ENCODE measurements at regions not wholly inside any gene's neighbourhood (a gene's known extent, or its start where the extent isn't known, plus 50 kb on each side); places are given as distances from the start of the nearest gene placed in this dataset.

DNA sequence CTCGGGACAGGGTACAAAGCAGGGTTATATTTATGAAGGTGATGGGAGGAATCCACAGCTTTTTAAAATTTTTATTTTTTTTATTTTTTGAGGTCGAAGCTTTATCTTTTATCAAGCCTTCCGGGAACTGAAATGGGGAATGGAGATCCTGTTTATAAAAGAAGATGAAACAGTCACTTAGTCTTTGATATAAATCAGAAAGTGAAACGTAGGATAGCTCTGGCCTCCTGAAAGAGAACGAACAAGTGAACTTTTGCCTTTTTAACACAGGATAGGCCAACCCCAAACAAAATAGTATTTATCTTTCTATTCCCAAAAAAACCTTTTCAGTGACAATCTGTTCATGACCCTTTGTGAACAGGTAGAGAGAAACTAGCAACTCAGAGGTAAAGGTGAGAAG lies 634.0 kb upstream of the LMCD1 start:
- H3K36me3 Mint-ChIP-seq (ENCODE audit: low read depth): no peaks in the 10 kb centered on the region
- H3K9me3 Mint-ChIP-seq: peaks cover 11% of the 10 kb centered on the region
- no peaks in the 10 kb centered on the region for H3K27me3 Mint-ChIP-seq (ENCODE audit: low read depth)
- no peak for DNase-seq (ENCODE audit: low spot score)
- H3K4me3 Mint-ChIP-seq: no peak overlapping the region
- no peak overlapping the region for H3K27ac Mint-ChIP-seq
- no peaks in the 10 kb centered on the region for H3K4me1 Mint-ChIP-seq (ENCODE audit: low read depth)

DNA sequence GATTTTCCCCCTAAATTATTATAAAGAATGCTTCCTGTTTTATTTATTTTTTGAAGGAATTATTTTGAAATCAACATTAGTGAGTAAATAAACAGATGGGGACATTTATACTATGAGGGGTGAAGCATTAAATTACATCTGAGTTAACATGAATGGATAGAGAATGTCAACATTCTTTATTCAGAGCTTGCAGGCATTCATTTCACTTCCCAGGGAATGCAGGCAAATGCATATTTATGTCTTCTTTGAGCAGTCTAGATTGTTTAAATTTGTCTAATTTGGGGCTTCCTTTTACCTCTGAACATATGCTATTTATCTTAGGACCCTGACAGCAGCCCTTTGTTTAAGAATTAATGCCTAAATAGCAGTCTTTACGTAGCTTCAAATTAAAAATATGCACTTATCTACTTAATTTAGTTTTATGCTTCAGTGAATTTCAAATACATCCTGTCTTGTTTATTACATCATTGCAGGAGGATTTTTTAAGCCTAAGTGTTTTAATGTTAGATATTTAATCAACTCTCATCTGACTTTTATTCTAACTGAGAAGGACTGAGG lies 630.5 kb upstream of the LMCD1 start:
- Mint-ChIP-seq H3K4me3 (no peak overlapping the region), H3K36me3 (ENCODE audit: low read depth) (no peaks in the 10 kb centered on the region), H3K4me1 (ENCODE audit: low read depth) (no peaks in the 10 kb centered on the region), H3K27me3 (ENCODE audit: low read depth) (no peaks in the 10 kb centered on the region), H3K27ac (no peak overlapping the region), H3K9me3 (peaks cover 11% of the 10 kb centered on the region)
- DNase-seq (ENCODE audit: low spot score): no peak

DNA sequence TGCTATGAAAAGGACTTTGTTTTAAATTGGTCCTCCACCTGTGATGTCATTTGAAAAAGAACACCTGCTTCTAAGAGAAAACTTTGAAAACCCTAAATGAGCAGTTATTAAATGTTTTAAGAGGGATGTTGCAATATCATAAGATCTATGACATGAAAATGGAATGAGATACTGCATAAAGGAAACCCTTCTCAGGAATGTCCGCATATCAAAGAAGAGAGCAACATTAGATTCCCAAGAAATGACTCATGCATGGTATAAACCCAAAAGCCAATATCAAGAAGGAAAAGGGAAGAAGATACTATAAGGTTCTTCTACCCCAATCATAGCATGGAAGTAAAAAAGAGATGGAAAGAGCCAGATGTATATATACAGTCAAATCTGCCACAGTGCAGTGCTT lies 627.5 kb upstream of the LMCD1 start:
- Mint-ChIP-seq H3K27ac (no peak overlapping the region), H3K27me3 (ENCODE audit: low read depth) (no peaks in the 10 kb centered on the region)
- DNase-seq (ENCODE audit: low spot score): no peak

DNA sequence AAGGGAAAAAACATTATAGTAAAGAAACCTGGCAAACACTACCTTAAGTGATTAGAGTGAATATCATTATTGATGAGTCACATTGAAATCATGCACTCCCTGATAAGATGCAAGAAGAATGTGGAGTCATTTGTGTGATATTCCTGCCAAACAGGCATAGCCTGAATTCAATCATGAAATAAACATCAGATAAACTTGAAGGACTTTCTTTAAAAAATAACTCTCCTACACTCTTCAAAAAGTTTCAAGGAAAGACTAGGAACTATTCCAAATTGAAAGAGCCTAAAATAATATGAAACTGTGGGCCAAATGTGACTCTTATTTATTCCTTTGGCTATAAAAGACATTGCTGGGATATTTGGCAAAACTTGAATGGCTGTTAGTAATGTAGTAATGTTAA lies 625.7 kb upstream of the LMCD1 start:
- H3K9me3 Mint-ChIP-seq: peaks cover 9% of the 10 kb centered on the region
- H3K4me3 Mint-ChIP-seq: no peak overlapping the region
- H3K36me3 Mint-ChIP-seq (ENCODE audit: low read depth): no peaks in the 10 kb centered on the region
- no peaks in the 10 kb centered on the region for H3K27me3 Mint-ChIP-seq (ENCODE audit: low read depth)
- H3K4me1 Mint-ChIP-seq (ENCODE audit: low read depth): peaks cover 19% of the 10 kb centered on the region
- no peak for DNase-seq (ENCODE audit: low spot score)
- no peak overlapping the region for H3K27ac Mint-ChIP-seq

More for the DNA sequence above, 627.5 kb upstream of the LMCD1 start:
- Mint-ChIP-seq H3K4me1 (ENCODE audit: low read depth) (peaks cover 11% of the 10 kb centered on the region), H3K4me3 (no peak overlapping the region), H3K9me3 (peaks cover 13% of the 10 kb centered on the region), H3K36me3 (ENCODE audit: low read depth) (no peaks in the 10 kb centered on the region)

DNA sequence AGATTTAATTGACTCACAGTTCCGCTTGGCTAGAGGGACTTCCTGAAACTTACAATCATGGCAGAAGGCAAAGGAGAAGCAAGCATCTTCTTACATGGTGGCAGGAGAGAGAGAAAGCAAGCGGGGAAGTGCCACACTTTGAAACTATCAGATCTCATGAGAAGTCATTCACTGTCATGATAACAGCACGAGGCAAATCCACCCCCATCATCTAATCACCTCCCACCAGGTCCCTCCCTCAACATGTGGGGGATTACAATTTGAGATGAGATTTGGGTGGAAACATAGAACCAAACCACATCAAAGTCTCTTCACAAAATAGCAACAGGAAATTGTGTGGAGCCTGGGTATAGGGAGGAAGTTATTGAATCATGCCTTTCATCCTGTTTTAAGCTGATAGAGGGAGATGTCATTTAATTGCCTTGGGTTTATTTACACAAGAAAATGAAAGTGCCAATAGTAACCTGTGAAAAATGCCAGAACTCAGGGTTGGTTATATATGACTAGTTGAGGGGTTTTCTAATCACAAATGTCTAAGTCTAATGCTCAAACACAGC lies 624.8 kb upstream of the LMCD1 start:
- Mint-ChIP-seq H3K27ac (peak overlapping the region; percentile 55), H3K27me3 (ENCODE audit: low read depth) (no peaks in the 10 kb centered on the region), H3K4me1 (ENCODE audit: low read depth) (peaks cover 19% of the 10 kb centered on the region), H3K4me3 (peak overlapping the region; percentile 56), H3K36me3 (ENCODE audit: low read depth) (no peaks in the 10 kb centered on the region), H3K9me3 (peaks cover 9% of the 10 kb centered on the region)
- DNase-seq (ENCODE audit: low spot score): peak; percentile 24

DNA sequence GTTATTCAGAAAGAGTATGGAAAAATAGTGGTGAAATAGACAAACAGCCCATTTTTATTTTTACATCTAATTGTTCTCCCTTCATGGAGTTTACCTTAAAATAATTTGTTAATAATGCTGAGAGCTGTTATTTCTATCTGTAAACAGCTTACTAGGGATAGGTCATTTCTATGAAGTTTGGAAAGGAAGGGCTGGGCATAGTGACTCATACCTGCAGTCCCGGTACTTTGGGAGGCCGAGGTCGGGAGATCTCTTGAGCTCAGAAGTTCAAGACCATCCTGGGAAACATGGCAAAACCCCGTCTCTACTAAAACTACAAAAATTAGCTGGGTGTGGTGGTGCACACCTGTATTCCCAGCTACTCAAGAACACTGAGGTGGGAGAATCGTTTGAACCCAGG lies 624.3 kb upstream of the LMCD1 start:
- no peak for DNase-seq (ENCODE audit: low spot score)
- Mint-ChIP-seq H3K9me3 (peaks cover 9% of the 10 kb centered on the region), H3K27me3 (ENCODE audit: low read depth) (no peaks in the 10 kb centered on the region), H3K27ac (peak overlapping the region; percentile 55), H3K4me1 (ENCODE audit: low read depth) (peaks cover 19% of the 10 kb centered on the region), H3K36me3 (ENCODE audit: low read depth) (no peaks in the 10 kb centered on the region), H3K4me3 (peak overlapping the region; percentile 56)

DNA sequence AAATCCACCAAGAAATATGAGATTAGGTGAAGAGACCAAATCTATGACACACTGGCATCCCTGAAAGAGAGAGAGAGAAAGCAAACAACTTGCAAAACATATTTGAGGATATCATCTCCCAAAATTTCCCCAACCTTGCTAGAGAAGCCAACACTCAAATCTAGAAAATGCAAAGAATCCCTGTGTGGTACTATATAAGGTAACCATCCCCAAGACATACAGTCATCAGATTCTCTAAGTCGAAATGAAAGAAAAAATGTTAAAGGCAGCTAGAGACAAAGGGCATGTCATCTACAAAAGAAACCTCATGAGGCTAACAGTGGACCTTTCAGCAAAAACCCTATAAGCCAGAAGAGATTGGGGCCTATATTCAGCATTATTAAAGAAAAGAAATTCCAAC lies 622.1 kb upstream of the LMCD1 start:
- Mint-ChIP-seq H3K27ac (no peak overlapping the region), H3K9me3 (peaks cover 9% of the 10 kb centered on the region), H3K36me3 (ENCODE audit: low read depth) (no peaks in the 10 kb centered on the region), H3K4me1 (ENCODE audit: low read depth) (peaks cover 22% of the 10 kb centered on the region), H3K27me3 (ENCODE audit: low read depth) (no peaks in the 10 kb centered on the region), H3K4me3 (no peak overlapping the region)
- DNase-seq (ENCODE audit: low spot score): no peak

DNA sequence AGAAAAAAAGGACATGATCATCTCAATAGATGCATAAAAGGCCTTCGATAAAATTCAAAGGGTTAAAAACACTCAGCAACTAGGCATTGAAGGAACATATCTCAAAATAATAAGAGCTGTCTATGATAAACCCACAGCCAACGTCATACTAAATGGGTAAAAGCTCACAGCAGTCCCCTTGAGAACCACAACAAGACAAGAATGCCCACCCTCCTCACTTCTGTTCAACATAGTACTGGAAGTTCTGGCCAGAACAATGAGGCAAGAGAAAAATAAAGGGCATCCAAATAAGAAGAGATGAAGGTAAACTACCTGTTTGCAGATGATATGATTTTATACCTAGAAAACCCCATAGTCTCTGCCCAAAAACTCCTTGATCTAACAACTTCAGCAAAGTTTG lies 619.7 kb upstream of the LMCD1 start:
- Mint-ChIP-seq H3K4me1 (ENCODE audit: low read depth) (peaks cover 17% of the 10 kb centered on the region), H3K9me3 (peaks cover 17% of the 10 kb centered on the region), H3K36me3 (ENCODE audit: low read depth) (no peaks in the 10 kb centered on the region), H3K27me3 (ENCODE audit: low read depth) (no peaks in the 10 kb centered on the region), H3K27ac (no peak overlapping the region), H3K4me3 (no peak overlapping the region)
- DNase-seq (ENCODE audit: low spot score): no peak

DNA sequence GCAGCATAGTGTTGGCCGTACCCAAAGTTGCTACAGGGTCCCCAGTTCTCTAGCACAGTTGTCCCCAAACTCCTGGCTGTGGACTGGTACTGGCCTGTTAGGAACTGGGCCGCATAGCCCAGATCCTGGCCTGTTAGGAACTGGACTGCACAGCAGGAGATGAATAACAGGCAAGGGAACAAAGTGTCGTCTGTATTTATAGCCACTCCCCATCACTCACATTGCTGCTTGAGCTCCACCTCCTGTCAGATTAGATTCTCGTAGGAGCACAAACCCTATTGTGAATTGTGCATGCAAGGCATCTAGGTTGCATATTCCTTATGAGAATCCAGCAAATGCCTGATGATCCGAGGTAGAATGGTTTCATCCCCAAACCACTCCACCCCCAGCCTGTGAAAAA lies 604.0 kb upstream of the LMCD1 start:
- no peaks in the 10 kb centered on the region for H3K9me3 Mint-ChIP-seq
- no peak overlapping the region for H3K27ac Mint-ChIP-seq
- H3K27me3 Mint-ChIP-seq (ENCODE audit: low read depth): no peaks in the 10 kb centered on the region
- H3K4me3 Mint-ChIP-seq: no peak overlapping the region
- no peaks in the 10 kb centered on the region for H3K4me1 Mint-ChIP-seq (ENCODE audit: low read depth)
- no peak for DNase-seq (ENCODE audit: low spot score)
- no peaks in the 10 kb centered on the region for H3K36me3 Mint-ChIP-seq (ENCODE audit: low read depth)

DNA sequence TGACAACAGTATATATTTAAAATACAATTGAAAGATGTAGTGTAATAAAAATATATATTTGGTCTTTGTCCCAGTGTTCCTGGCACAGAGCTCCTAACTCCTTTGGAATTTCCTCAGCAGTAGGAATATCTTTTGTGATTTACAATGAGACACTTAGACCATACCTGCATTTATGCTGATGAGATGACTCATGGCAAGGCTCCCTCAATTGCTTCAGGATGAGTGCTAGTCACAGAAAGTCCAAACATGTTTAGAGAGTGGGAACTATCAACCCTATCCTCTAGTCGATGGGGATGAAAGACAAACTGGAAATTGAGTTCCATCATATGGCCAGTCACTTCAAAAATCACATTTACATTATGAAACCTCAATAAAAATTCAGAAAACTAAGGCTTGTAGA lies 588.3 kb upstream of the LMCD1 start:
- no peak overlapping the region for H3K4me3 Mint-ChIP-seq
- DNase-seq (ENCODE audit: low spot score): no peak
- no peak overlapping the region for H3K27ac Mint-ChIP-seq
- no peaks in the 10 kb centered on the region for H3K36me3 Mint-ChIP-seq (ENCODE audit: low read depth)
- no peaks in the 10 kb centered on the region for H3K27me3 Mint-ChIP-seq (ENCODE audit: low read depth)
- H3K9me3 Mint-ChIP-seq: peaks cover 7% of the 10 kb centered on the region
- H3K4me1 Mint-ChIP-seq (ENCODE audit: low read depth): no peaks in the 10 kb centered on the region

DNA sequence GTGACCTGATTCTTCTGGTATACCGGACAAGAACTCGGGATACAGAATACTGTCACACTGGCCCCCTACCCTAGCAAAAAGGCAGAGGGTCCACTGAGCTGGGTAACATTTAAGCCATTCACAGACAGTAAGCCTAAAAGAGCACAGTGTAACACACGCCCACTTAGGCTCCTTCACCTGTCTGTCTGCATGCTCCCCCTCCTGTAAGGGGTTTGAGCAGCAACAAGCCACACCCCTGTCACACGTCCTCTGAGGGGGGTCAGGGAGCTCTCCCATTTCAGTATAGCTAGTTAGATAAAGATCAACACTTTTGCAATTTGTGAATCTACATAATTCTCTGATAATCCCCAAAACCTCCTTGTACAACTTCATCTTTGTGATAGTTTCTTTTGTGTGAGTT lies 586.3 kb upstream of the LMCD1 start:
- Mint-ChIP-seq H3K36me3 (ENCODE audit: low read depth) (no peaks in the 10 kb centered on the region), H3K4me3 (no peak overlapping the region), H3K27me3 (ENCODE audit: low read depth) (no peaks in the 10 kb centered on the region), H3K4me1 (ENCODE audit: low read depth) (no peaks in the 10 kb centered on the region), H3K27ac (no peak overlapping the region), H3K9me3 (peaks cover 7% of the 10 kb centered on the region)
- no peak for DNase-seq (ENCODE audit: low spot score)

DNA sequence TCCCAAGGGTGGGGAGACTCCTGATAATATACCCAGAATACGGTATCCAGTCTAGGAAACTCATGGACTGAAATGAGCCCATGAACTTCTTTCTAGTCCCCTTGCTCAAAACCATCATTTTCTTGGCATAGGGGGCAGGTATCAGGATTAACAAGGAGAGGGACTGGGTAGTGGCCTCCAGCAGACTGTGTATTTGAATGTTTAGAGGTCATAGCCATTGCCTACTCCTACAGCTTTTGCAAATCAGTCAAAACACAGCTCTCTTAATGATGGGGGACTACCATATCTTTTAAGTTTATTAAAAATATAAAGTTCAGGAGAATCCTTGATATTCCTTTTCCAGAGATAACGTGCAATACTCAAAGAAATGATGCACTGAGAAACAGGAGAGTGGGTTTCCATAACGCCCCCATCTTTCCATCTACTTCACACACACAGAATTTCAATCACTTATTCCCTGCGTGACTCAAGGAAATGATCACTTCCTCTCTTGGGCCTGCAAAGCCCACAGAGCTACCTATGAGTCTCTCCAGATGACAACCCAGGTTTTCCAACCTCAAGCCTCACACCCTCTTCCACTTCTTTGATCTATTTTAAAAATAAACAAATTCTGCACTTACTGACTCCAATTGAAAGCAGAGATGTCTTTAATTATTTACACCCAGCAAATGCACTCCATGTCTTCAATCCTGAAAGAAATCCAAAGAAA lies 584.0 kb upstream of the LMCD1 start:
- H3K27me3 Mint-ChIP-seq (ENCODE audit: low read depth): no peaks in the 10 kb centered on the region
- no peak overlapping the region for H3K4me3 Mint-ChIP-seq
- DNase-seq (ENCODE audit: low spot score): no peak
- peaks cover 12% of the 10 kb centered on the region for H3K9me3 Mint-ChIP-seq
- no peaks in the 10 kb centered on the region for H3K36me3 Mint-ChIP-seq (ENCODE audit: low read depth)
- H3K4me1 Mint-ChIP-seq (ENCODE audit: low read depth): no peaks in the 10 kb centered on the region
- H3K27ac Mint-ChIP-seq: no peak overlapping the region

DNA sequence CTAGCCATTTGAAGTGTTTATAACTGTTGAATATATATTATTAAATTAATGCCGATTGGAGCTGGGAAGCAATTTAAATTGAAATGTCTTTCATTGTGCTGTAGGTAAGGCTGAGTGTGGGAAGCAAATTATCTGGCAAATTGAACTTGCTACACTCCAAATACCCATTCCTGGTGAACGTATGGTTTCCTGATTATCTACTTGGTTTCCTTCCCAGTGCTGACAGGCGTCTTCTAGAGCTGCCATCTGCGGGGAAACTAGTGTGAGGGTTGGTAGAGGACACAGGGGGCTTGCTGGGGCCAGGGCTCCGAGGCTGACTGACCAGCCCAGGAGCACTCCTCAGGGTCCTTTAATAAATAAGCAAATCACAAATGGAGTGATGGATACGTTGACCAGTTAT lies 581.4 kb upstream of the LMCD1 start:
- no peaks in the 10 kb centered on the region for H3K27me3 Mint-ChIP-seq (ENCODE audit: low read depth)
- H3K36me3 Mint-ChIP-seq (ENCODE audit: low read depth): no peaks in the 10 kb centered on the region
- DNase-seq (ENCODE audit: low spot score): no peak
- no peak overlapping the region for H3K27ac Mint-ChIP-seq
- H3K9me3 Mint-ChIP-seq: peaks cover 12% of the 10 kb centered on the region
- H3K4me3 Mint-ChIP-seq: no peak overlapping the region
- no peaks in the 10 kb centered on the region for H3K4me1 Mint-ChIP-seq (ENCODE audit: low read depth)

DNA sequence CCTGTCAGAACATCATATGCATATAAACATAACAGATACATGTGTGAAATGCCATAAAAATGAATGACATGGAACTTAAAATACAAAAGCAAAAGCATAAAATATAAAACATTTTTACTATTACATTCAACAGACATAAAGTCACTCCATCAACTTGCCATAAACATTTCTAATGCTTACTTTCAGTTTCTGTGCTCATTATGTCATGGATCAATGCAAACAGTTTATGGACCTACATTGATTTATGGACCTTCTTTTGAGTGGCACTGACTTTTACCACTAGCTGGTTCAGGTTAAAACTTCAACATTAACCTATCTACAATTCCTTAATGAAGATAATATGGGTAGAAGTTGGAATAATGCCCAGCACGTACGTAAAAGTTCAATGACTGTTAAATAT lies 577.4 kb upstream of the LMCD1 start:
- Mint-ChIP-seq H3K27ac (no peak overlapping the region), H3K9me3 (peaks cover 5% of the 10 kb centered on the region), H3K36me3 (ENCODE audit: low read depth) (no peaks in the 10 kb centered on the region), H3K4me1 (ENCODE audit: low read depth) (no peaks in the 10 kb centered on the region), H3K4me3 (no peak overlapping the region), H3K27me3 (ENCODE audit: low read depth) (no peaks in the 10 kb centered on the region)
- DNase-seq (ENCODE audit: low spot score): no peak

DNA sequence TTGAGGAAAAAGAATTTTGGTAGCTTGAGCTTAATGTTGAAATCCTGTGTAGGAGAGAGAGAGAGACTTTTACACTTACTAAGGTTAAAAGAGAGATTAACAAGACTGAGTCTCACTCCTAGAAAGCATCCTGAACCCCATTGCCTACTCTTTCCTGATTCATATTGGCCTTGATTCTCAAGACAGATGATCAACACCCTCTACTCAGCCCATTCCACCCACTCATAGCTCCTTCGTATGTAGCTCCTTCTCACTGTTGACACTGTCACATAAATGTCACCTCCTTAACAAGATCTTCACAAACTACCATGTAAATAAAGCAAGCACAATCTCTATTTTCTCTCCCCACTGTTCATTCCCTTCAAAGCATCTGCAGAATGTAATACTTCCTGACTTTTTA lies 574.6 kb upstream of the LMCD1 start:
- Mint-ChIP-seq H3K27ac (no peak overlapping the region), H3K27me3 (ENCODE audit: low read depth) (no peaks in the 10 kb centered on the region), H3K4me3 (no peak overlapping the region), H3K36me3 (ENCODE audit: low read depth) (no peaks in the 10 kb centered on the region), H3K4me1 (ENCODE audit: low read depth) (no peaks in the 10 kb centered on the region), H3K9me3 (no peaks in the 10 kb centered on the region)
- DNase-seq (ENCODE audit: low spot score): no peak
